ENCODE measurements at regions not wholly inside any gene's neighbourhood (a gene's known extent, or its start where the extent isn't known, plus 50 kb on each side); places are given as distances from the start of the nearest gene placed in this dataset.

DNA sequence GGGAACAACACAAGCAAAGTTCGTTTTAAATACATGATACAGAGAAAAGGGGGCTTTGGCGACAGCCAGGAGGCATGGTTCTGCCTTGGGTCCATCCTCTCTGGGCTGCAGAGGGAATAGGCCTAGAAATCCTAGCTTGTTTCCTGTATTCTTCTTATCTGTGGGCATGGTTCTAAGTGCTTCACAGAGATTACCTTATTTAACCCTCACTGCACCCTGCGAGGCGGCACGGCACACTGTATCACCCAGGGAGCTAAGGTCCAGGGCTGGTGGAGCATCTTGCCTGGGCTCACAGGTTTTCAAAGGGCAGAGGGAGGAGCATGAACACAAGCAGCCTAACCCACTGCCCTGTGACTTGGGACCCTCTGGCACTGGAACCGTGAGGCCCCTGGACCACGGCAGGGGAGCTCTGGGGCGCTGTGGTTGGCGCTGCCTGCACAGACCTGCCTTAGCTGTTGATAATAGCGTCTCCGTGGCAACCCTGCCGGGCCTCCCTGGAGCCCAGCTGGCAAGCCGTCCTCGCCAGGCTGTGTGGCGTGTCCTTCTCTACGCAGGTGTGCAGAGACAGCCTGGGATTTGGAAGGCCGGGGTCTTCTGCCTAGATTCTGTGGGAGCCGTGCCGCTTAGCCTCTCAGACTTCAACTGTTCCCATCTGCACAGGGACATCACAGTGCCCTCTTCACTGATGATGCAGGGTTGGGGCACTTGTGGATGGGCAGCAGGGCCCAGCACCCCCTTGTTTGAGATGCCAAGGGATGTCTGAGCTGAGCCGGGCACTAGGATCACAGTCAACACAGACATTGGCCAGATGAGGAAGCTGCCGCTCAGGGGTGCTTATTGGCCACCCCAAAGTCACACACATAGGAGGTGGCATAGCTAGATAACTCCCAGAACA, 154.6 kb upstream of the TLE3 start:
- in situ Hi-C loops (cut with MboI; ENCODE audit: low pct_unique_long_range_greater_than_20kb, low sequenced_read_pairs, unreplicated experiment) = no loop called here
- no peak for DNase-seq (ENCODE audit: low spot score)
- TF ChIP-seq, protein P1, sequence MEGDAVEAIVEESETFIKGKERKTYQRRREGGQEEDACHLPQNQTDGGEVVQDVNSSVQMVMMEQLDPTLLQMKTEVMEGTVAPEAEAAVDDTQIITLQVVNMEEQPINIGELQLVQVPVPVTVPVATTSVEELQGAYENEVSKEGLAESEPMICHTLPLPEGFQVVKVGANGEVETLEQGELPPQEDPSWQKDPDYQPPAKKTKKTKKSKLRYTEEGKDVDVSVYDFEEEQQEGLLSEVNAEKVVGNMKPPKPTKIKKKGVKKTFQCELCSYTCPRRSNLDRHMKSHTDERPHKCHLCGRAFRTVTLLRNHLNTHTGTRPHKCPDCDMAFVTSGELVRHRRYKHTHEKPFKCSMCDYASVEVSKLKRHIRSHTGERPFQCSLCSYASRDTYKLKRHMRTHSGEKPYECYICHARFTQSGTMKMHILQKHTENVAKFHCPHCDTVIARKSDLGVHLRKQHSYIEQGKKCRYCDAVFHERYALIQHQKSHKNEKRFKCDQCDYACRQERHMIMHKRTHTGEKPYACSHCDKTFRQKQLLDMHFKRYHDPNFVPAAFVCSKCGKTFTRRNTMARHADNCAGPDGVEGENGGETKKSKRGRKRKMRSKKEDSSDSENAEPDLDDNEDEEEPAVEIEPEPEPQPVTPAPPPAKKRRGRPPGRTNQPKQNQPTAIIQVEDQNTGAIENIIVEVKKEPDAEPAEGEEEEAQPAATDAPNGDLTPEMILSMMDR (IDR thresholded peaks at IDR 0.05; ENCODE audit: extremely low read depth, insufficient read depth, missing control alignments) = no peak

GRCh38 chr15:70251246-70251990, 153.7 kb upstream of the TLE3 start:
- in situ Hi-C loops (cut with MboI; ENCODE audit: low pct_unique_long_range_greater_than_20kb, low sequenced_read_pairs, unreplicated experiment) = no loop called here
- no peak for DNase-seq (ENCODE audit: low spot score)
- TF ChIP-seq, protein P1 (IDR thresholded peaks at IDR 0.05; ENCODE audit: extremely low read depth, insufficient read depth, missing control alignments) = no peak

DNA sequence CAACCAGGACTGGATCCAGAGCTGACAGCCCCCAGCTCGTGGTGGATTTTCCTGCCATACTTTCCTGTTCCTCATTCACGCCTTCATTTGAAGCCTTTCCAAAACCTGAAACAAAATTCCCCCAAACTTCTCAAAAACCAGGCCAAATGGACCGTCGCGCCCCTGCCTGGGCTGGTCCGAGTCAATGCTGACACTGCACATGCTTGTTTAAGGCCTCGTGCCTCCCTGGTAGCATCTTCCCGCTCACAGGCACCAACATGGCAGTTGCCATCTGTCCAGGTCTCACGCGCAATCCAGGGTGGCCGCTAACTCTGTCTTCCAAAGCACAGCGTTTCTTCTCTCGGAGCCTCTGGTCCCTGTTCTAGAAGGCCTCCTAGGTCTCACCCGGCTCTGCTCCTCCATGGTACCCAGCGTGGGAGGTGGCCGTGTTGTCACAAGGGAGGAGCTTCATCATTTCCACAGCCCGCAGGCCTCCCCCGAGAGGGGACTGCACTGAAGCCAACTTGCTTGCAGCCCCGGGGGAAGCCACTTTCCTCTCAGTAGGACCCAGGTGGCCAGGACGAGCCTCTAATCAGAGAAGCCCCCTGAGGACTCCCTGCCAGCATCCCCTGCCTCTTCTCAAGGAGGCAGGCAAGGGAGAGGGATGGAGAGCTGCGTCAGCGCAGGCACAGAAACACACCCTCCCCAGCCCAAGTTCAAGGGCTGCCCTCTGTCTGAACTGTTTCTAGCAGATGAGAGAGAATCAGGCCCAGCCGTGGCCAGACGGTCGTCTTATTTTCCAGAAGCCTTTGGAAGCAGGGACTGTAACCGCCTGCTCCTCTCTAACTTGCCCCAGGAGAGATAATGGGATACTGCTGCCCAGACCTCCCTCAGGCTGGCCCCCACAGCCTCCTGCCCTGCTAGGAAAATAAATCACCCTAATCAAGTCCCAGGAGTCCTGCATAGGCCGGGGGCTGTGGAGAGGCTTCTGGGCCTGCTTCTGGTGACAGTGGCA, 152.8 kb upstream of the TLE3 start:
- TF ChIP-seq, protein P1 (IDR thresholded peaks at IDR 0.05; ENCODE audit: extremely low read depth, insufficient read depth, missing control alignments) = no peak
- DNase-seq (ENCODE audit: low spot score) = no peak
- in situ Hi-C loops (cut with MboI; ENCODE audit: low pct_unique_long_range_greater_than_20kb, low sequenced_read_pairs, unreplicated experiment) = no loop called here

DNA sequence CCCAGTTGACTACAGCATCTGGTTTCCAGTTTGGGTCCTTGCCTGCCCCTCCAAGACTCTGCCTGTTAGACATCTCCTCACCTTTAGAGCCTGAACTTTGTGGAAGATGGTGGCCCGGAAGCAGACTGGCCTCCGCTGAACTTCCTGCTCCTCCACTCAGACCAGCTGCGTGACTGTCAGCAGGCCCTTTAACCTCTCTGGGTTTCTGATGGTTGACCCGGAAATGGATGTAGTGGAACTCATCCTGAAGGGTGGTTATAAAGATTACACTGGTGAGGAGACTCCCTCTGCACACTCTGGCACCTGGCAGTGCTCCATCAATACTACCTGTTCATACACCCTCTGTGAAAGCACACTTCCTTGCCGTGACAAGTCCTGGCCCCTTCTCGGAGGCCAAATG, 151.9 kb upstream of the TLE3 start:
- DNase-seq (ENCODE audit: low spot score) = no peak
- TF ChIP-seq, protein P1 (IDR thresholded peaks at IDR 0.05; ENCODE audit: extremely low read depth, insufficient read depth, missing control alignments) = no peak
- in situ Hi-C loops (cut with MboI; ENCODE audit: low pct_unique_long_range_greater_than_20kb, low sequenced_read_pairs, unreplicated experiment) = no loop called here

DNA sequence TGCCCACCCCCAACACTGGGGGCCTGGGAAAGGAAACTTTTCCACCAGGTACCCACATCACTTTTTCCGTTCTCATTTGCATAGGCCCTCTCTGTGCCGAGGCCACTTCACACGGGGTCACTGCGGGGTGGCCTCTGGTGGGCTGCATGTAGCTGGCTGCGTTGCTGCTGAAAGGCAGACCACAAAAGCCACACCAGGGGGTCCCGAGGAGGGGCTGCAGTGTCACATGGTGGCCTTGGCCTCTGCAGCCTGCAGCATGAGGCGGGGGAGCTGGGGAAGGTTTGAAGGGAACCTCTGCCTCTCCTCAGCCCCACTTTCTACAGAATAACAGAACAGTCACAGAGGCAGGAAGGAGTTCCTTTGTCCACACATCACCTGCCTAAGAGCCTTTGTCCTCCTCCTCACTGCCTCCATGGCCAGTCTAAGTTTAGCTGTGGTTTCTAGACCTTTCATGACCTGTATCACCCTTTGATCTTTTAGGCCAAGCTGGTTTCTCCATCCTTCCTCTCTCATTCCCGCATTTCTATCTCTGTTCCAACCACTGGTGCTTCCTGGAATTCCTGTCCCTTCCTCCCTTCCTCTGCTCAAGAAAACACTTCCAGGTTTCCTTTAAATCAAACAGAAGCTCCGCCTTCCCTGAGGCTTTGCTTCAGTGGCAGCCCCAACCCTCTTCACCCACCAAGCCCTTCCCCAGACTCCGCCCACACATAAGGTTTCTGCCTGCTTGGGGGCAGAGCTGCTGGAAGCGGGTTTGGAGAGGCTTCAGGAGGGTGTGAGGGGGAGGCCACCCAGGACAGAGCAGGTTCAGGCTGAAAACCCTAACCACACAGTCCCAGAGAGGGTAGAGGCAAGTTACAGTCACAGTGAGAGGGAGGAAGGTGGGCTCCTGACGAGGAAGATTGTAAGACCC, 150.7 kb upstream of the TLE3 start:
- DNase-seq (ENCODE audit: low spot score) = no peak
- in situ Hi-C loops (cut with MboI; ENCODE audit: low pct_unique_long_range_greater_than_20kb, low sequenced_read_pairs, unreplicated experiment) = no loop called here
- TF ChIP-seq, protein P1 (IDR thresholded peaks at IDR 0.05; ENCODE audit: extremely low read depth, insufficient read depth, missing control alignments) = no peak

All from GM13977 (cell line).